ENCODE measurements at regions not wholly inside any gene's neighbourhood (a gene's known extent, or its start where the extent isn't known, plus 50 kb on each side); places are given as distances from the start of the nearest gene placed in this dataset.

- H3K4me3 Mint-ChIP-seq (ENCODE audit: unreplicated experiment), result no peak overlapping the region
- no peaks in the 10 kb centered on the region for H3K27me3 Mint-ChIP-seq (ENCODE audit: insufficient read depth, unreplicated experiment)
- DNase-seq, result no peak
- ChIA-PET POLR2A (no interaction called here), CTCF (no interaction called here)
- peaks cover 21% of the 10 kb centered on the region for H3K4me1 Mint-ChIP-seq (ENCODE audit: low read depth, unreplicated experiment)
- no peaks in the 10 kb centered on the region for H3K36me3 ChIP-seq (ENCODE audit: control insufficient read depth, insufficient read depth, low read length)
- intact Hi-C loops (cut with micrococcal nuclease; ENCODE audit: unreplicated experiment), result no loop called here
- H3K9me3 ChIP-seq, result no peaks in the 10 kb centered on the region
- H3K4me1 ChIP-seq, result peaks cover 21% of the 10 kb centered on the region
- peaks cover 16% of the 10 kb centered on the region for H3K9me3 Mint-ChIP-seq (ENCODE audit: unreplicated experiment)
- no TSS peak for BruUV-seq (replicated peaks)
- TF ChIP-seq CTCF (IDR thresholded peaks at IDR 0.05; ENCODE audit: insufficient read depth in 1 of 2, low read depth in 1 of 2, low read length in 1 of 2, severe bottlenecking in 1 of 2, unreplicated experiment in 1 of 2), result no peak
- H3K4me3 ChIP-seq (ENCODE audit: low read depth, low read length), result no peak overlapping the region
- no peaks in the 10 kb centered on the region for H3K27me3 ChIP-seq (replicated peaks; ENCODE audit: control insufficient read depth, insufficient read depth, low read length)
- peaks cover 5% of the 10 kb centered on the region for H3K36me3 Mint-ChIP-seq (ENCODE audit: insufficient read depth, unreplicated experiment)
- peak overlapping the region; percentile 18 for H3K27ac Mint-ChIP-seq (ENCODE audit: unreplicated experiment)
These were observed 243.4 kb upstream of the SEMA3C start for GRCh38 chr7:81162234-81162633.

GRCh38 chr7:81161451-81162075, 242.7 kb upstream of the SEMA3C start:
- intact Hi-C loops (cut with micrococcal nuclease; ENCODE audit: unreplicated experiment), result no loop called here
- Mint-ChIP-seq H3K27me3 (ENCODE audit: insufficient read depth, unreplicated experiment) (no peaks in the 10 kb centered on the region), H3K9me3 (ENCODE audit: unreplicated experiment) (peaks cover 16% of the 10 kb centered on the region), H3K36me3 (ENCODE audit: insufficient read depth, unreplicated experiment) (peaks cover 8% of the 10 kb centered on the region), H3K4me3 (ENCODE audit: unreplicated experiment) (no peak overlapping the region), H3K4me1 (ENCODE audit: low read depth, unreplicated experiment) (peaks cover 28% of the 10 kb centered on the region), H3K27ac (ENCODE audit: unreplicated experiment) (peak overlapping the region; percentile 18)
- Histone ChIP-seq H3K36me3 (ENCODE audit: control insufficient read depth, insufficient read depth, low read length) (no peaks in the 10 kb centered on the region), H3K4me3 (ENCODE audit: low read depth, low read length) (no peak overlapping the region), H3K9me3 (no peaks in the 10 kb centered on the region), H3K27me3 (replicated peaks; ENCODE audit: control insufficient read depth, insufficient read depth, low read length) (no peaks in the 10 kb centered on the region), H3K4me1 (peaks cover 28% of the 10 kb centered on the region)
- BruUV-seq (replicated peaks), result no TSS peak
- ChIA-PET CTCF (no interaction called here), POLR2A (no interaction called here)
- peak in 1 of 2 experiments; percentile 33 for DNase-seq
- TF ChIP-seq CTCF (IDR thresholded peaks at IDR 0.05; ENCODE audit: insufficient read depth in 1 of 2, low read depth in 1 of 2, low read length in 1 of 2, severe bottlenecking in 1 of 2, unreplicated experiment in 1 of 2), result no peak

GRCh38 chr7:81159402-81159801, 240.6 kb upstream of the SEMA3C start:
- peaks cover 21% of the 10 kb centered on the region for H3K36me3 Mint-ChIP-seq (ENCODE audit: insufficient read depth, unreplicated experiment)
- CTCF ChIA-PET, result no interaction called here
- H3K4me1 ChIP-seq, result peaks cover 42% of the 10 kb centered on the region
- peaks cover 16% of the 10 kb centered on the region for H3K9me3 Mint-ChIP-seq (ENCODE audit: unreplicated experiment)
- peaks cover 50% of the 10 kb centered on the region for H3K4me1 Mint-ChIP-seq (ENCODE audit: low read depth, unreplicated experiment)
- TF ChIP-seq CTCF (IDR thresholded peaks at IDR 0.05; ENCODE audit: insufficient read depth in 1 of 2, low read depth in 1 of 2, low read length in 1 of 2, severe bottlenecking in 1 of 2, unreplicated experiment in 1 of 2), result no peak
- no TSS peak for BruUV-seq (replicated peaks)
- H3K27me3 Mint-ChIP-seq (ENCODE audit: insufficient read depth, unreplicated experiment), result no peaks in the 10 kb centered on the region
- H3K27me3 ChIP-seq (replicated peaks; ENCODE audit: control insufficient read depth, insufficient read depth, low read length), result no peaks in the 10 kb centered on the region
- no peak overlapping the region for H3K27ac Mint-ChIP-seq (ENCODE audit: unreplicated experiment)
- intact Hi-C loops (cut with micrococcal nuclease; ENCODE audit: unreplicated experiment), result loop anchor here (5.0 kb wide), 5 partner anchors 78 to 437 kb away; no protein-coding TSS in a partner anchor
- H3K9me3 ChIP-seq, result no peaks in the 10 kb centered on the region
- no peak for DNase-seq
- H3K36me3 ChIP-seq (ENCODE audit: control insufficient read depth, insufficient read depth, low read length), result no peaks in the 10 kb centered on the region
- no peak overlapping the region for H3K4me3 Mint-ChIP-seq (ENCODE audit: unreplicated experiment)
- H3K4me3 ChIP-seq (ENCODE audit: low read depth, low read length), result no peak overlapping the region
- POLR2A ChIA-PET, result no interaction called here
